ENCODE measurements at regions not wholly inside any gene's neighbourhood (a gene's known extent, or its start where the extent isn't known, plus 50 kb on each side); places are given as distances from the start of the nearest gene placed in this dataset.

DNA sequence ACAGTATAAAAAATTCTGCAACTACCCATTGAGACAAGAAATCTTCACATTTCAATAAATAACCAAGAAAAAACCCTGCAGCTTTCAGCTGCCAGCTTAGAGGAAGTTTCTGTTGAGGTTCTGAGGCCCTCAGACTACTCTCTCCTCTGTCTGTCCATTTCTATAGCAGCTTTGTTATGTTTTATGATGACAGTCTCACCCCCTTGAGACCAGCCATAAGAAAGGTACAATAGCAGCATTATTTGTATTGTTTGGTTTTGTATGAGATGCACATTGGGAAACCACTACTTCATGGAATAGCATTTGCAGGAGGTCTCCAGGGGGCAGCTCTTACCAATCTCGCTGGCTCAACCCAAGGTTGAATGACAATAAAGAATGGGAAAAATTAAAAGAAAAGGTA is 334.6 kb upstream of the VRK2 start:
- Histone ChIP-seq H3K36me3 (ENCODE audit: low read depth) (no peaks in the 10 kb centered on the region), H3K9me3 (no peaks in the 10 kb centered on the region), H3K4me3 (no peak overlapping the region), H3K4me1 (ENCODE audit: low read depth) (no peaks in the 10 kb centered on the region)
- intact Hi-C loops (cut with DNase I, micrococcal nuclease): no loop called here
- TF ChIP-seq, protein P1, sequence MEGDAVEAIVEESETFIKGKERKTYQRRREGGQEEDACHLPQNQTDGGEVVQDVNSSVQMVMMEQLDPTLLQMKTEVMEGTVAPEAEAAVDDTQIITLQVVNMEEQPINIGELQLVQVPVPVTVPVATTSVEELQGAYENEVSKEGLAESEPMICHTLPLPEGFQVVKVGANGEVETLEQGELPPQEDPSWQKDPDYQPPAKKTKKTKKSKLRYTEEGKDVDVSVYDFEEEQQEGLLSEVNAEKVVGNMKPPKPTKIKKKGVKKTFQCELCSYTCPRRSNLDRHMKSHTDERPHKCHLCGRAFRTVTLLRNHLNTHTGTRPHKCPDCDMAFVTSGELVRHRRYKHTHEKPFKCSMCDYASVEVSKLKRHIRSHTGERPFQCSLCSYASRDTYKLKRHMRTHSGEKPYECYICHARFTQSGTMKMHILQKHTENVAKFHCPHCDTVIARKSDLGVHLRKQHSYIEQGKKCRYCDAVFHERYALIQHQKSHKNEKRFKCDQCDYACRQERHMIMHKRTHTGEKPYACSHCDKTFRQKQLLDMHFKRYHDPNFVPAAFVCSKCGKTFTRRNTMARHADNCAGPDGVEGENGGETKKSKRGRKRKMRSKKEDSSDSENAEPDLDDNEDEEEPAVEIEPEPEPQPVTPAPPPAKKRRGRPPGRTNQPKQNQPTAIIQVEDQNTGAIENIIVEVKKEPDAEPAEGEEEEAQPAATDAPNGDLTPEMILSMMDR (IDR thresholded peaks at IDR 0.05): no peak
- ATAC-seq (no peak), DNase-seq (no peak)

DNA sequence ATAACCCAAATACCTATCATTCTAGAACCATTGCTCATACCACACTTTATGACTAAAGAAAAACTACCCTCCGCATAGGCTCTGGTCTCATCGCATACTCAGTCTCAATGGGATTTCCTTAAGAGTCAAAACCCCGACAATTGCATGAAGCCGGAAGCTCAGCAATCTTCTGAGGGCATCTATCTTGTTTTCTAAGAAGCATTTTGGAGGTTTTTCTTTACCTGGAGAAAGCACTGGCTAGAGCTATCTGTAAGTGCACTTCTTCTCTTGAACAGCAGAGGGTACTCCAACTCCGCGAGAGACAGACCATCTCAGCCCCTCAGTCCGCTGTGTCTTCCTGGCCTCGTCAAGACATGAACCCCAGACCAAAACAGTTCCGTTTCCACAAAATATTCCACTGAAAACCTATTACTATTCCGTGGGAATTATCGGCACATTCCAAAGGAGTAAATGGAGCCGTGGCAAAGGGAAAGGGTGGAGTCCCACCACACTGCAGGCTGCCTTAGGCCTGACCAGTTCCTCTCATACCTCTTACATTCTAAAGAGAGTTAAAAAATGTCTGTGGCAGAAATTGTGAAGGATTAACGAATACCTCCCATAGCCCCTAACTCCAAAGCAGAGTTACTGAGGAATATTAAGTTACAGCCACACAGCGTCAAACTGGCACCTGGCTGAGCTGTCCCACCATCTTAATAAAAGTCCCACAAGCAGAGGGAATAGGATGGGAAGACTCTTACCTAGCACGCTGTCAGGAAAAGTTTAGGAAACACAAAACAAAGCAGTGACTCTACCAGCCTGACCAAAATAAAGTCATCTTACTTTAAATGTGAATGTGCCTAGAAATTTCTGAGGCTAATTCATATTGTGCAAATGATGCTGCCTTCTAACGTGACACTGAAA is 325.6 kb upstream of the VRK2 start:
- no peak overlapping the region for H3K4me3 ChIP-seq
- TF ChIP-seq, protein P1 (IDR thresholded peaks at IDR 0.05): peak; percentile 16
- H3K9me3 ChIP-seq: no peaks in the 10 kb centered on the region
- no peaks in the 10 kb centered on the region for H3K4me1 ChIP-seq (ENCODE audit: low read depth)
- intact Hi-C loops (cut with DNase I, micrococcal nuclease): no loop called here
- DNase-seq (peak in 1 of 3 donors; percentile 23), ATAC-seq (peak; percentile 66)
- no peaks in the 10 kb centered on the region for H3K36me3 ChIP-seq (ENCODE audit: low read depth)

DNA sequence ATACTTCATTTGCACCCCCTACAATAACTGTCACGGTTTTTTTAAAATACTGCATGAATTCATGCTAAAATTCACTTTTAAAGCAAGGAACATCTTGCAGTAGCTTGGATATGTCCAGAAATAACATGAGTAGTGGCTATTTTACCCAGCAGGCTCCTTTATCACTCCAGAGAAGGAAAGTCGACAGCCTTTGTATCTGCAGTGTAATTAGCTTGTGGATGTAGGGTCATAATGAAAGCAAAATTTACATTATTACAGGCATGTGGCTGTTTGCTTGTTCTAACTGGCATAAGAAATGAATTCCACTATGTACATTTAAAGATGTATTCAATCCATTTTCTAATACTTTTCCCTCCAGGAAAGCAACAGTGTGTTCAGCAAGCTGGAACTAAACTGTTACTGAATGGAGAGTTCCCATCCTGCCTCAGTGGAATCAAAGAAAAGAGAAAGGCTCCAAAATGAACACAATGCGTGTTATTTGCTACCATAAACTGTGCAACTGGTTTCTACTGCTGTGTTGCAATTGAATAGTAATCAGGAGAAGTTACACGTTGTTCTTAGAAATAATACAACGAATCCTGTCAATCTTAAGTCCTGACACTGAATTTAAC is 321.2 kb upstream of the VRK2 start:
- Histone ChIP-seq H3K9me3 (no peaks in the 10 kb centered on the region), H3K4me1 (ENCODE audit: low read depth) (no peaks in the 10 kb centered on the region), H3K36me3 (ENCODE audit: low read depth) (no peaks in the 10 kb centered on the region), H3K4me3 (no peak overlapping the region)
- ATAC-seq (no peak), DNase-seq (no peak)
- intact Hi-C loops (cut with DNase I, micrococcal nuclease): no loop called here
- TF ChIP-seq, protein P1 (IDR thresholded peaks at IDR 0.05): no peak

DNA sequence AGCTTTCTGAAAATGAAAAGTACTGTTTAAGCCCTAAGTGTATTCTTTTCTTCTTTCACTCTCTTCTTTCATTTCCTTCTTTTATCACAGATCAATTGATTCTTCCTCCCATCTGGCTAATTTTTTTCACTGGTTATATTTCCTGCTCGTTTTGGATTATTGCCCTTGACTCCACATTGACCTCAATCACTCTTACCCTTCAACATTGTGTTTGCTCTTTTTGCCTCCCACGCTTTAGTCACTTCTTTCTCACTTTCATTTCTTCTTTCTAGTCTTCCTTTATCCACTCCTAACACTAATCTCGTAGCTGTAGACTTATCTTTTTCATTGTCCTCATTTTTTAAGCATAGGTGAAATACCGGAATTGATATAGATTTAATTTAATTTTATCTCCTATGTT is 320.3 kb upstream of the VRK2 start:
- Histone ChIP-seq H3K4me3 (no peak overlapping the region), H3K9me3 (no peaks in the 10 kb centered on the region), H3K36me3 (ENCODE audit: low read depth) (no peaks in the 10 kb centered on the region), H3K4me1 (ENCODE audit: low read depth) (no peaks in the 10 kb centered on the region)
- ATAC-seq (no peak), DNase-seq (no peak)
- TF ChIP-seq, protein P1 (IDR thresholded peaks at IDR 0.05): no peak
- intact Hi-C loops (cut with DNase I, micrococcal nuclease): no loop called here

DNA sequence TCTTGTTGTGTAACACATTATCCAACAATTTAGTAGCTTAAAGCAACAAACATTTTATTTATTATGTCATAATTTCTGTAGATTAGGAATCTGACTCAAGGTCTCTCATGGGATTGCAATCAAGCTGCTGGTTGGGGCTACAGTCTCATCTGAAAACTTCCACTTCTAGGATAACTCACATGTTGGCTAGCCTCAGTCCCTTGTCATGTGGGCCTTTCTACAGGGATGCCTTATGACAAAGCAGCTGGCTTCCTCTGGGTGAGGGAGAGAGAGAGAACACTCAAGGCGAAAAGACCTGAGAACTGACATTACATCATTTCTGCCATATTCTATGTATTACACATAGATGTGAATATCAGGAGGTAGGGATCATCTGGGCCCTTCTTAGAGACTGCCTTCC is 317.9 kb upstream of the VRK2 start:
- H3K4me3 ChIP-seq: no peak overlapping the region
- H3K4me1 ChIP-seq (ENCODE audit: low read depth): no peaks in the 10 kb centered on the region
- intact Hi-C loops (cut with DNase I, micrococcal nuclease): no loop called here
- no peaks in the 10 kb centered on the region for H3K9me3 ChIP-seq
- ATAC-seq (no peak), DNase-seq (no peak)
- H3K36me3 ChIP-seq (ENCODE audit: low read depth): no peaks in the 10 kb centered on the region
- TF ChIP-seq, protein P1 (IDR thresholded peaks at IDR 0.05): no peak
